Testis (tissue), 2 donors: ENCODE measurements at regions not wholly inside any gene's neighbourhood (a gene's known extent, or its start where the extent isn't known, plus 50 kb on each side); places are given as distances from the start of the nearest gene placed in this dataset.
A peak's percentile ranks its signal among the peaks of the same experiment; 100 is the strongest.

Source experiments
- DNase-seq: peaks from one replicate; pipeline ENCODE4 v3.0.0-alpha.2; 2019
- H3K27ac ChIP-seq, 2 donors: fragments of 200-600 bp; sonication (generic); one replicate each; pipeline ENCODE4 v1.5.1; 2019
- H3K27me3 ChIP-seq: fragments of 200-600 bp; sonication (generic); one replicate; pipeline ENCODE4 v1.5.1; 2019
- H3K36me3 ChIP-seq: fragments of 200-600 bp; sonication (generic); one replicate; pipeline ENCODE4 v1.5.1; 2017; ENCODE audit warnings: low read depth; ENCODE audit errors: missing control alignments
- H3K4me1 ChIP-seq: fragments of 200-600 bp; sonication (generic); one replicate; pipeline ENCODE4 v1.5.1; 2019
- H3K4me3 ChIP-seq, 2 donors: fragments of 200-600 bp; sonication (generic); one replicate each; pipeline ENCODE4 v1.5.1; 2017 to 2019
- H3K9me3 ChIP-seq: fragments of 200-600 bp; sonication (generic); one replicate; pipeline ENCODE4 v1.5.1; 2017
- CTCF ChIP-seq, 3 experiments: fragments of 450-650 bp in 2 of 3; fragments of 200-600 bp in 1 of 3; sonication (generic) in 1 of 3; IDR thresholded peaks; one replicate each; pipeline ENCODE4 v1.5.1; 2016 to 2019; ENCODE audit warnings: antibody characterized with exemption in 3 of 3, mild to moderate bottlenecking in 2 of 3, moderate library complexity in 1 of 3
- POLR2A ChIP-seq: fragments of 450-650 bp; IDR thresholded peaks from one replicate; pipeline ENCODE4 v1.6.1; 2017; ENCODE audit warnings: antibody characterized with exemption, mild to moderate bottlenecking, moderate library complexity
- WGBS, 2 donors: methylation state at CpG; one replicate each; pipeline ENCODE4 v1.1.5; 2018; 5-methylcytosine and 5-hydroxymethylcytosine counted together
- intact Hi-C: fragments of 100-400 bp; cut with DNase I; formaldehyde crosslinking; loops from one replicate; pipeline ENCODE4 v1.15.1; 2023; ENCODE audit warnings: low total_unique reads

- peak; percentile 61 for DNase-seq
- TF ChIP-seq POLR2A: no peak
- peak in 2 of 3 experiments; percentile 50 to 59 for TF ChIP-seq CTCF (IDR thresholded peaks at IDR 0.05)
- no peaks in the 10 kb centered on the region for H3K27me3 ChIP-seq
- H3K27ac ChIP-seq: no peak overlapping the region
- H3K36me3 ChIP-seq: no peaks in the 10 kb centered on the region
- no peak overlapping the region for H3K4me3 ChIP-seq
- no peaks in the 10 kb centered on the region for H3K9me3 ChIP-seq
- H3K4me1 ChIP-seq: no peaks in the 10 kb centered on the region
- WGBS, 2 donors: 25 to 30% methylated on average over 10 of the region's 10 CpGs
- intact Hi-C loops: loop anchor here (10.0 kb wide), 1 partner anchor 633 kb away; no protein-coding TSS in a partner anchor
Measured at GRCh38 chr2:118221536-118222272, 133.4 kb downstream of the INSIG2 start.

- no peak overlapping the region for H3K27ac ChIP-seq
- intact Hi-C loops: loop anchor here (10.0 kb wide), 1 partner anchor 635 kb away; no protein-coding TSS in a partner anchor
- 87 to 89% methylated on average over 1 of the region's 1 CpG for WGBS, 2 donors
- no peaks in the 10 kb centered on the region for H3K9me3 ChIP-seq
- H3K4me1 ChIP-seq: no peaks in the 10 kb centered on the region
- DNase-seq: no peak
- TF ChIP-seq POLR2A (no peak), CTCF (IDR thresholded peaks at IDR 0.05) (no peak)
- no peaks in the 10 kb centered on the region for H3K36me3 ChIP-seq
- no peak overlapping the region for H3K4me3 ChIP-seq
- no peaks in the 10 kb centered on the region for H3K27me3 ChIP-seq
Measured at GRCh38 chr2:118219611-118220010, 131.3 kb downstream of the INSIG2 start.

- H3K4me1 ChIP-seq: no peaks in the 10 kb centered on the region
- H3K9me3 ChIP-seq: no peaks in the 10 kb centered on the region
- intact Hi-C loops: no loop called here
- no peak overlapping the region for H3K27ac ChIP-seq
- no peaks in the 10 kb centered on the region for H3K36me3 ChIP-seq
- H3K27me3 ChIP-seq: no peaks in the 10 kb centered on the region
- no peak overlapping the region for H3K4me3 ChIP-seq
- DNase-seq: no peak
- TF ChIP-seq CTCF (IDR thresholded peaks at IDR 0.05) (no peak), POLR2A (no peak)
- WGBS, 2 donors: 88% methylated on average over 3 of the region's 3 CpGs
Measured at GRCh38 chr2:118216224-118216623, 128.0 kb downstream of the INSIG2 start.

GRCh38 chr2:118209727-118210126, 121.5 kb downstream of the INSIG2 start:
- 86 to 92% methylated on average over 1 of the region's 1 CpG for WGBS, 2 donors
- no peaks in the 10 kb centered on the region for H3K36me3 ChIP-seq
- intact Hi-C loops: no loop called here

GRCh38 chr2:118207889-118208288, 119.6 kb downstream of the INSIG2 start:
- 75 to 84% methylated on average over 5 of the region's 5 CpGs for WGBS, 2 donors
- intact Hi-C loops: no loop called here
- Histone ChIP-seq H3K4me3 (no peak overlapping the region), H3K27me3 (no peaks in the 10 kb centered on the region), H3K27ac (no peak overlapping the region), H3K36me3 (no peaks in the 10 kb centered on the region), H3K9me3 (no peaks in the 10 kb centered on the region), H3K4me1 (no peaks in the 10 kb centered on the region)
- no peak for DNase-seq
- TF ChIP-seq CTCF (IDR thresholded peaks at IDR 0.05) (no peak), POLR2A (no peak)

More at GRCh38 chr2:118209727-118210126, 121.5 kb downstream of the INSIG2 start:
- H3K27ac ChIP-seq: no peak overlapping the region
- H3K4me1 ChIP-seq: no peaks in the 10 kb centered on the region
- no peak for DNase-seq
- no peaks in the 10 kb centered on the region for H3K9me3 ChIP-seq
- H3K4me3 ChIP-seq: no peak overlapping the region
- no peak for TF ChIP-seq POLR2A
- H3K27me3 ChIP-seq: no peaks in the 10 kb centered on the region
